ENCODE measurements at regions not wholly inside any gene's neighbourhood (a gene's known extent, or its start where the extent isn't known, plus 50 kb on each side); places are given as distances from the start of the nearest gene placed in this dataset.

DNA sequence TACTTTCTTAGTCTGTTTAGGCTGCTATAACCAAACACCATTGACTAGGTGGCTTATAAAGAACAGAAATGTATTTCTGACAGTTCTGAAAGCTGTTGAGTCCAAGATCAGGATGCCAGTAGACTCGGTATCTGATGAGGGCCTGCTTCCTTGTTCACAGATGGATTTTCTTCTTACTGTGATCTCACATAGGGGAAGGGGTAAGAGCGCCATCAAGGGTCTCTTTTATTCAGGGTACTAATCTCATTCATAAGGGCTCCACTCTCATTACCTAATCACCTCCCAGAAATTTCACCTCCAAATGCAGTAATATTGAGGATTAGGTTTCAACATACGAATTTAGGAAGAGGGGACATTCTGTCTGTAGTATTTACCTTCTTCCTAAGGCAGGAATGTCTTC is 384.0 kb upstream of the DMAC1 start:
- TF ChIP-seq POLR2A (IDR thresholded peaks at IDR 0.05), result no peak
- TF ChIP-seq CTCF (IDR thresholded peaks at IDR 0.05 in 4 of 5, conservative IDR thresholded peaks at IDR 0.05 in 1 of 5), result no peak

All from gastrocnemius medialis (tissue), 4 donors.